ENCODE measurements at regions not wholly inside any gene's neighbourhood (a gene's known extent, or its start where the extent isn't known, plus 50 kb on each side); places are given as distances from the start of the nearest gene placed in this dataset.

DNA sequence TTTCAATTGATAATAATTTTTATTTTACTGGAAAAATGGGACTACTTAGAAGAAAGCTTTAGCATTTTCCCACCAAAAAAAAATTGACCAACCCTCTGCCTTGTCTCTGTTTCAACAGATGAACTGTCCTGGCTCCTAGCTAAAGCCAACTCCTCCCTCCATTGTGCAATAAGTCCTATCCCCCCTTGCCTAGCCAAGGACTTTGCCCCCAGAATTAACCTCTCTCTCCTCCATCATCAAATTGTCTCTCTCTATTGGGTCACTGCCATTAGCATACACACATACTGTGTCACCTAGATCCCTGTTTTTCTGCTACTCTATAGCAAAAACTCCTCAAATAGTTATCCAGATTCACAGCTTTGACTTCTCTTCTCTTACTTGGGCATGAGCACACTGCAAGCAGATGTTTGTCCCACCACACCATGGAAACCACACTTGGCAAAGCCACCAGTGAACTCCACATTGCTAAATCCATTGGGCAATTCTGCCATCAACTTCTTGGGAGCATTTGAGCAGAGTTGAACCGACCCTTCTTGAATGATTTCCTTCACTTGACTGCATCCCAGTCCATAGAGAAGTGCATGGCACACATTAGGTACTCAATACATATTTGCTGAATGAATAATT is 91.4 kb upstream of the NEBL start:
- POLR2A ChIA-PET, result no interaction called here
- Histone ChIP-seq H3K4me3 (ENCODE audit: low read depth in 2 of 2, low read length in 2 of 2) (no peak overlapping the region), H3K27ac (ENCODE audit: low read length) (no peak overlapping the region), H3K36me3 (ENCODE audit: control insufficient read depth, insufficient read depth, low read length) (no peaks in the 10 kb centered on the region), H3K27me3 (ENCODE audit: control insufficient read depth, insufficient read depth, low read length) (no peaks in the 10 kb centered on the region), H3K9me3 (ENCODE audit: control insufficient read depth, insufficient read depth, low read depth, low read length) (no peaks in the 10 kb centered on the region), H3K4me1 (ENCODE audit: control insufficient read depth, insufficient read depth, low read length) (no peaks in the 10 kb centered on the region; the same call in 1 of the 2 replicates)
- TF ChIP-seq CTCF (IDR thresholded peaks at IDR 0.05) (no peak), TCF7L2 (IDR thresholded peaks at IDR 0.05; ENCODE audit: low read depth, low read length) (no peak), SIN3A (IDR thresholded peaks at IDR 0.05; ENCODE audit: borderline replicate concordance, insufficient read depth, low read depth, low read length) (no peak), POLR2AphosphoS5 (IDR thresholded peaks at IDR 0.05; ENCODE audit: low read depth, low read length) (no peak)
- TF ChIP-seq, protein P1, sequence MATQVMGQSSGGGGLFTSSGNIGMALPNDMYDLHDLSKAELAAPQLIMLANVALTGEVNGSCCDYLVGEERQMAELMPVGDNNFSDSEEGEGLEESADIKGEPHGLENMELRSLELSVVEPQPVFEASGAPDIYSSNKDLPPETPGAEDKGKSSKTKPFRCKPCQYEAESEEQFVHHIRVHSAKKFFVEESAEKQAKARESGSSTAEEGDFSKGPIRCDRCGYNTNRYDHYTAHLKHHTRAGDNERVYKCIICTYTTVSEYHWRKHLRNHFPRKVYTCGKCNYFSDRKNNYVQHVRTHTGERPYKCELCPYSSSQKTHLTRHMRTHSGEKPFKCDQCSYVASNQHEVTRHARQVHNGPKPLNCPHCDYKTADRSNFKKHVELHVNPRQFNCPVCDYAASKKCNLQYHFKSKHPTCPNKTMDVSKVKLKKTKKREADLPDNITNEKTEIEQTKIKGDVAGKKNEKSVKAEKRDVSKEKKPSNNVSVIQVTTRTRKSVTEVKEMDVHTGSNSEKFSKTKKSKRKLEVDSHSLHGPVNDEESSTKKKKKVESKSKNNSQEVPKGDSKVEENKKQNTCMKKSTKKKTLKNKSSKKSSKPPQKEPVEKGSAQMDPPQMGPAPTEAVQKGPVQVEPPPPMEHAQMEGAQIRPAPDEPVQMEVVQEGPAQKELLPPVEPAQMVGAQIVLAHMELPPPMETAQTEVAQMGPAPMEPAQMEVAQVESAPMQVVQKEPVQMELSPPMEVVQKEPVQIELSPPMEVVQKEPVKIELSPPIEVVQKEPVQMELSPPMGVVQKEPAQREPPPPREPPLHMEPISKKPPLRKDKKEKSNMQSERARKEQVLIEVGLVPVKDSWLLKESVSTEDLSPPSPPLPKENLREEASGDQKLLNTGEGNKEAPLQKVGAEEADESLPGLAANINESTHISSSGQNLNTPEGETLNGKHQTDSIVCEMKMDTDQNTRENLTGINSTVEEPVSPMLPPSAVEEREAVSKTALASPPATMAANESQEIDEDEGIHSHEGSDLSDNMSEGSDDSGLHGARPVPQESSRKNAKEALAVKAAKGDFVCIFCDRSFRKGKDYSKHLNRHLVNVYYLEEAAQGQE (IDR thresholded peaks at IDR 0.05; ENCODE audit: insufficient read depth in 1 of 2, low read depth in 2 of 2, low read length in 1 of 2), result no peak
- no peak for ATAC-seq
- DNase-seq (ENCODE audit: low read depth, low spot score), result no peak
- BruUV-seq (replicated peaks), result no TSS peak
- CTCF ChIA-PET, result no interaction called here
- in situ Hi-C loops (cut with HindIII; ENCODE audit: low pct_unique_long_range_greater_than_20kb, low sequenced_read_pairs), result no loop called here
- intact Hi-C loops (cut with micrococcal nuclease; ENCODE audit: unreplicated experiment), result no loop called here

DNA sequence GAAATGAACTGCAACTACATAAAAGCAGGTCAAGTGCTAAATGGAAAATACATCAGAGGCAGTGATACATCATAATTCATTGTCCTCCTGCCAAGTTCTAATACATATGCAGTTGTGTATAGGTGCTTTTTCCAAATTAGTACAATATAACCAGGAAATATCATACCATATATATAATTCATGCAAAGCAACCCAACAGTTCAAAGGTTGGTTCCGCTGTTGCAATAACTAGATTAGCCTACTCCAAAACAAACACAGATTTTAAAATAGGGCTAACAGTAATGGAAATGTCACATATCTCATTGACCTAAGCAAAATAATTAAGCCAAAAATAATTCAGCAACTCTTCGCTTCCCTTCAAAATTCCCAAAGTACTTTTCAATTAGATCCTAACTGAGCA is 88.9 kb upstream of the NEBL start:
- ChIA-PET POLR2A (no interaction called here), CTCF (no interaction called here)
- ATAC-seq (no peak), DNase-seq (ENCODE audit: low read depth, low spot score) (no peak)
- Histone ChIP-seq H3K27ac (ENCODE audit: low read length) (no peak overlapping the region), H3K4me1 (ENCODE audit: control insufficient read depth, insufficient read depth, low read length) (no peaks in the 10 kb centered on the region; the same call in 1 of the 2 replicates), H3K9me3 (ENCODE audit: control insufficient read depth, insufficient read depth, low read depth, low read length) (no peaks in the 10 kb centered on the region), H3K4me3 (ENCODE audit: low read depth in 2 of 2, low read length in 2 of 2) (no peak overlapping the region), H3K27me3 (ENCODE audit: control insufficient read depth, insufficient read depth, low read length) (no peaks in the 10 kb centered on the region), H3K36me3 (ENCODE audit: control insufficient read depth, insufficient read depth, low read length) (no peaks in the 10 kb centered on the region)
- TF ChIP-seq, protein P1 (IDR thresholded peaks at IDR 0.05; ENCODE audit: insufficient read depth in 1 of 2, low read depth in 2 of 2, low read length in 1 of 2), result no peak
- TF ChIP-seq CTCF (IDR thresholded peaks at IDR 0.05) (no peak), TCF7L2 (IDR thresholded peaks at IDR 0.05; ENCODE audit: low read depth, low read length) (no peak), POLR2AphosphoS5 (IDR thresholded peaks at IDR 0.05; ENCODE audit: low read depth, low read length) (no peak), SIN3A (IDR thresholded peaks at IDR 0.05; ENCODE audit: borderline replicate concordance, insufficient read depth, low read depth, low read length) (no peak)
- BruUV-seq (replicated peaks), result no TSS peak
- in situ Hi-C loops (cut with HindIII; ENCODE audit: low pct_unique_long_range_greater_than_20kb, low sequenced_read_pairs) (no loop called here), intact Hi-C loops (cut with micrococcal nuclease; ENCODE audit: unreplicated experiment) (no loop called here)
